PC-9 (cell line): ENCODE measurements at regions not wholly inside any gene's neighbourhood (a gene's known extent, or its start where the extent isn't known, plus 50 kb on each side); places are given as distances from the start of the nearest gene placed in this dataset.

Experiments
- EZH2 ChIP-seq: fragments of 200-600 bp; sonication (generic); IDR thresholded peaks from 2 replicates; pipeline ENCODE4 v1.8.0; 2017; ENCODE audit warnings: antibody characterized with exemption, low read depth
- TF ChIP-seq, protein P1 (sequence below): fragments of 200-600 bp; sonication (generic); conservative IDR thresholded peaks from 2 replicates; pipeline ENCODE4 v1.6.1; 2017; ENCODE audit warnings: mixed run types, antibody characterized with exemption, mild to moderate bottlenecking, moderate library complexity

DNA sequence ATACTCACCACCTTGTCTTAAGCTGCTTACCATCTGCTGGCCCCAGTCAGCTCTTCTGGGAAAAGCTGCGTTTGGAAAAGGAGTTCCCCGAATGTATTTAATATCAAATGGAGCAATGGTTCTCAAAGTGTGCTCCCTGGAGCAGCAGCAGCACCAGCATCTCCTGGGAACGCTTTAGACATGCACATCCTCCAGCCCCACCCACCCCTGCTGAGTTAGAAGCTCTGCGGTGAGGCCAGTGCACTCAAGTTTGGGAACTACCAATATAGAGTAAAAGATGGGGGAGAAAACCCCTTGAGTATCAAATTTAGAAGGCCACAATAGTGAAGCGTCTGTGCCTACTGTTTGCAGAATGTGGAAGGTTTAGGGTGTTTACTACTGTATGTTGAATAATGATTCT, 124.0 kb upstream of the TOPAZ1 start:
- TF ChIP-seq, protein P1, sequence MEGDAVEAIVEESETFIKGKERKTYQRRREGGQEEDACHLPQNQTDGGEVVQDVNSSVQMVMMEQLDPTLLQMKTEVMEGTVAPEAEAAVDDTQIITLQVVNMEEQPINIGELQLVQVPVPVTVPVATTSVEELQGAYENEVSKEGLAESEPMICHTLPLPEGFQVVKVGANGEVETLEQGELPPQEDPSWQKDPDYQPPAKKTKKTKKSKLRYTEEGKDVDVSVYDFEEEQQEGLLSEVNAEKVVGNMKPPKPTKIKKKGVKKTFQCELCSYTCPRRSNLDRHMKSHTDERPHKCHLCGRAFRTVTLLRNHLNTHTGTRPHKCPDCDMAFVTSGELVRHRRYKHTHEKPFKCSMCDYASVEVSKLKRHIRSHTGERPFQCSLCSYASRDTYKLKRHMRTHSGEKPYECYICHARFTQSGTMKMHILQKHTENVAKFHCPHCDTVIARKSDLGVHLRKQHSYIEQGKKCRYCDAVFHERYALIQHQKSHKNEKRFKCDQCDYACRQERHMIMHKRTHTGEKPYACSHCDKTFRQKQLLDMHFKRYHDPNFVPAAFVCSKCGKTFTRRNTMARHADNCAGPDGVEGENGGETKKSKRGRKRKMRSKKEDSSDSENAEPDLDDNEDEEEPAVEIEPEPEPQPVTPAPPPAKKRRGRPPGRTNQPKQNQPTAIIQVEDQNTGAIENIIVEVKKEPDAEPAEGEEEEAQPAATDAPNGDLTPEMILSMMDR = no peak
- TF ChIP-seq EZH2 = no peak
